H9 (cell line): ENCODE measurements at regions not wholly inside any gene's neighbourhood (a gene's known extent, or its start where the extent isn't known, plus 50 kb on each side); places are given as distances from the start of the nearest gene placed in this dataset.

Source experiments
- DNase-seq: peaks from one replicate; pipeline ENCODE4 v3.0.0-alpha.2; 2017
- H2AFZ ChIP-seq: one replicate; pipeline ENCODE4 v1.6.1; 2013; ENCODE audit warnings: mild to moderate bottlenecking, low read length, control low read depth, moderate library complexity
- H2AK5ac ChIP-seq: 2 replicates; pipeline ENCODE4 v1.6.1; 2013; ENCODE audit warnings: low read length, control low read depth, mixed read lengths; ENCODE audit not compliant: insufficient read length
- H2BK120ac ChIP-seq: one replicate; pipeline ENCODE4 v1.6.1; 2013; ENCODE audit warnings: low read depth, mild to moderate bottlenecking, low read length, control low read depth, inconsistent platforms; ENCODE audit not compliant: poor library complexity, severe bottlenecking
- H2BK12ac ChIP-seq: 2 replicates; pipeline ENCODE4 v1.6.1; 2013; ENCODE audit warnings: low read length, control low read depth, mixed read lengths, low read depth; ENCODE audit not compliant: insufficient read length
- H2BK15ac ChIP-seq: 2 replicates; pipeline ENCODE4 v1.6.1; 2013; ENCODE audit warnings: low read depth, low read length, control low read depth
- H2BK20ac ChIP-seq: one replicate; pipeline ENCODE4 v1.6.1; 2013; ENCODE audit warnings: low read depth, mild to moderate bottlenecking, low read length, control low read depth, inconsistent platforms; ENCODE audit not compliant: poor library complexity, severe bottlenecking
- H2BK5ac ChIP-seq: 2 replicates; pipeline ENCODE4 v1.6.1; 2013; ENCODE audit warnings: low read length, control low read depth, mixed read lengths; ENCODE audit not compliant: insufficient read length
- H3K14ac ChIP-seq: 2 replicates; pipeline ENCODE4 v1.6.1; 2013; ENCODE audit warnings: low read length, control low read depth; ENCODE audit not compliant: insufficient read depth
- H3K18ac ChIP-seq: 2 replicates; pipeline ENCODE4 v1.6.1; 2013; ENCODE audit warnings: low read depth, mild to moderate bottlenecking, mixed read lengths, low read length, control low read depth; ENCODE audit not compliant: insufficient read length
- H3K23ac ChIP-seq: 2 replicates; pipeline ENCODE4 v1.6.1; 2013; ENCODE audit warnings: low read length, control low read depth, mixed read lengths, low read depth; ENCODE audit not compliant: insufficient read length
- H3K23me2 ChIP-seq: 2 replicates; pipeline ENCODE4 v1.6.1; 2013; ENCODE audit warnings: low read depth, mild to moderate bottlenecking, mixed read lengths, low read length, control low read depth; ENCODE audit not compliant: insufficient read length, poor library complexity, severe bottlenecking
- H3K27ac ChIP-seq: 2 replicates; pipeline ENCODE4 v1.5.1; 2013; ENCODE audit warnings: low read length, control low read depth, mixed read lengths, low read depth; ENCODE audit not compliant: insufficient read length
- H3K27me3 ChIP-seq: 2 replicates; pipeline ENCODE4 v1.6.1; 2013; ENCODE audit warnings: low read length, control low read depth, inconsistent platforms; ENCODE audit not compliant: insufficient read depth
- H3K4ac ChIP-seq: 2 replicates; pipeline ENCODE4 v1.6.1; 2013; ENCODE audit warnings: low read depth, mild to moderate bottlenecking, control low read depth, inconsistent platforms, low read length, moderate library complexity
- H3K4me1 ChIP-seq: 2 replicates; pipeline ENCODE4 v1.6.1; 2013; ENCODE audit warnings: low read length, control low read depth, inconsistent platforms; ENCODE audit not compliant: insufficient read depth
- H3K4me2 ChIP-seq: 2 replicates; pipeline ENCODE4 v1.6.1; 2013; ENCODE audit warnings: low read length, control low read depth, mixed read lengths; ENCODE audit not compliant: insufficient read length, insufficient read depth
- H3K56ac ChIP-seq: 2 replicates; pipeline ENCODE4 v1.6.1; 2013; ENCODE audit warnings: low read depth, mild to moderate bottlenecking, mixed read lengths, low read length, control low read depth; ENCODE audit not compliant: insufficient read length
- H3K79me1 ChIP-seq: 2 replicates; pipeline ENCODE4 v1.6.1; 2013; ENCODE audit warnings: low read depth, mild to moderate bottlenecking, moderate library complexity, low read length, control low read depth, inconsistent platforms; ENCODE audit not compliant: insufficient read depth, poor library complexity, severe bottlenecking
- H3K79me2 ChIP-seq: 2 replicates; pipeline ENCODE4 v1.6.1; 2013; ENCODE audit warnings: low read length, control low read depth, inconsistent platforms; ENCODE audit not compliant: insufficient read depth
- H3K9ac ChIP-seq: 2 replicates; pipeline ENCODE4 v1.6.1; 2013; ENCODE audit warnings: low read length, control low read depth, mixed read lengths; ENCODE audit not compliant: insufficient read length; ENCODE audit errors: extremely low read depth
- H3K9me3 ChIP-seq: one replicate; pipeline ENCODE4 v1.6.1; 2013; ENCODE audit warnings: low read depth, low read length, inconsistent platforms; ENCODE audit not compliant: control insufficient read depth
- H3T11ph ChIP-seq: one replicate; pipeline ENCODE4 v1.6.1; 2013; ENCODE audit warnings: mild to moderate bottlenecking, low read length, control low read depth, inconsistent platforms
- H4K20me1 ChIP-seq: one replicate; pipeline ENCODE4 v1.6.1; 2013; ENCODE audit not compliant: control insufficient read depth, insufficient read length, insufficient read depth
- H4K5ac ChIP-seq: 2 replicates; pipeline ENCODE4 v1.6.1; 2013; ENCODE audit warnings: low read depth, mild to moderate bottlenecking, mixed read lengths, low read length, control low read depth; ENCODE audit not compliant: insufficient read length
- H4K8ac ChIP-seq: replicated peaks from 2 replicates; pipeline ENCODE4 v1.6.1; 2013; ENCODE audit warnings: low read length, control low read depth, mixed read lengths, low read depth; ENCODE audit not compliant: insufficient read length
- H4K91ac ChIP-seq: 2 replicates; pipeline ENCODE4 v1.6.1; 2013; ENCODE audit warnings: low read depth, mild to moderate bottlenecking, moderate library complexity, mixed read lengths, low read length, control low read depth; ENCODE audit not compliant: insufficient read length
- H3K27ac Mint-ChIP-seq, 3 experiments: 2 replicates in 2 of 3; 3 replicates in 1 of 3; pipeline ENCODE4 v1.8.0; 2020 to 2021; ENCODE audit warnings: mixed read lengths in 3 of 3, mild to moderate bottlenecking in 1 of 3, moderate library complexity in 1 of 3
- H3K27me3 Mint-ChIP-seq: 2 replicates; pipeline ENCODE4 v1.8.0; 2021; ENCODE audit warnings: low read depth, mild to moderate bottlenecking, moderate library complexity, mixed read lengths
- H3K36me3 Mint-ChIP-seq, 3 experiments: 2 replicates in 2 of 3; 3 replicates in 1 of 3; pipeline ENCODE4 v1.8.0; 2020 to 2021; ENCODE audit warnings: low read depth in 3 of 3, mixed read lengths in 3 of 3; ENCODE audit not compliant: insufficient read depth in 1 of 3
- H3K4me1 Mint-ChIP-seq, 2 experiments: 2 replicates each; pipeline ENCODE4 v1.8.0; 2020; ENCODE audit warnings: mixed read lengths in 2 of 2
- H3K4me3 Mint-ChIP-seq, 2 experiments: 2 replicates in 1 of 2; 3 replicates in 1 of 2; pipeline ENCODE4 v1.8.0; 2020 to 2021; ENCODE audit warnings: mild to moderate bottlenecking in 2 of 2, mixed read lengths in 2 of 2, moderate library complexity in 1 of 2
- H3K9me3 Mint-ChIP-seq, 2 experiments: 2 replicates in 1 of 2; 3 replicates in 1 of 2; pipeline ENCODE4 v1.8.0; 2020; ENCODE audit warnings: mild to moderate bottlenecking in 2 of 2, mixed read lengths in 2 of 2, moderate library complexity in 1 of 2
- WGBS: extraction: QIAGEN DNeasy Blood & Tissue Kit; methylation state at CpG from one replicate; pipeline ENCODE4 v1.1.7; 2013; ENCODE audit warnings: missing lambda C conversion rate, low lambda C conversion rate, mixed read lengths; ENCODE audit not compliant: insufficient read length; ENCODE audit errors: extremely low coverage; 5-methylcytosine and 5-hydroxymethylcytosine counted together
- TF ChIP-seq, protein P1 (sequence below): fragments of 200-600 bp; sonication (generic); conservative IDR thresholded peaks from 3 replicates; pipeline ENCODE4 v1.8.0; 2021; ENCODE audit warnings: antibody characterized with exemption, mild to moderate bottlenecking

DNA sequence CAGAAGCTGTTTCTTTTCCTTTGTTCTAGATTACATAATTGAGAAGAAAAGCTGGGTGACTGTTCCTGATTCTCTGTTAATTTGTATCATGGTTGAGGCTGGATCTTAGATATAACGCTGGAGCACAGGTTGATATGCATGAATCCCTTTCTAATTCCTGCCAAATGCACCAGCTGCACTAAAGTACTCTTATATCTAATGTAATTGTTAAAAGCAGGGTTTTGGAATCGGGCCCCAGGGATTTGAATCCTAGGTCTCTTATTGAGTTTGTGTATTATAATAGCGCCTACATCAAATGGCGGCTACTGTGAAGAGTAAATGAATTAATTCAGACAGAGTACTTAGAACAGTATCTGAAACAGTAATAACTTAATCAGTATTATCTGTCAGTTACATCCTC, 80.4 kb downstream of the MC4R start:
- Histone ChIP-seq H3K18ac (no peak overlapping the region), H3K4me1 (no peaks in the 10 kb centered on the region), H3K23ac (no peak overlapping the region), H3K4ac (no peak overlapping the region), H3K4me2 (no peak overlapping the region), H3K23me2 (no peaks in the 10 kb centered on the region), H2AK5ac (no peak overlapping the region), H3K79me1 (no peaks in the 10 kb centered on the region), H3K27me3 (no peaks in the 10 kb centered on the region), H2BK120ac (no peak overlapping the region), H3T11ph (no peak overlapping the region), H3K9ac (no peak overlapping the region), H4K91ac (no peak overlapping the region), H2BK5ac (no peak overlapping the region), H3K79me2 (no peaks in the 10 kb centered on the region), H4K20me1 (no peaks in the 10 kb centered on the region), H3K56ac (no peak overlapping the region), H3K27ac (no peak overlapping the region), H2BK15ac (no peak overlapping the region), H4K8ac (no peak overlapping the region), H2BK20ac (no peak overlapping the region), H3K14ac (no peak overlapping the region), H2AFZ (no peak overlapping the region), H3K9me3 (no peaks in the 10 kb centered on the region), H4K5ac (no peak overlapping the region), H2BK12ac (no peak overlapping the region)
- no CpG with 5 or more reads among the region's 4 CpGs for WGBS
- no peaks in the 10 kb centered on the region for H3K4me1 Mint-ChIP-seq
- TF ChIP-seq, protein P1, sequence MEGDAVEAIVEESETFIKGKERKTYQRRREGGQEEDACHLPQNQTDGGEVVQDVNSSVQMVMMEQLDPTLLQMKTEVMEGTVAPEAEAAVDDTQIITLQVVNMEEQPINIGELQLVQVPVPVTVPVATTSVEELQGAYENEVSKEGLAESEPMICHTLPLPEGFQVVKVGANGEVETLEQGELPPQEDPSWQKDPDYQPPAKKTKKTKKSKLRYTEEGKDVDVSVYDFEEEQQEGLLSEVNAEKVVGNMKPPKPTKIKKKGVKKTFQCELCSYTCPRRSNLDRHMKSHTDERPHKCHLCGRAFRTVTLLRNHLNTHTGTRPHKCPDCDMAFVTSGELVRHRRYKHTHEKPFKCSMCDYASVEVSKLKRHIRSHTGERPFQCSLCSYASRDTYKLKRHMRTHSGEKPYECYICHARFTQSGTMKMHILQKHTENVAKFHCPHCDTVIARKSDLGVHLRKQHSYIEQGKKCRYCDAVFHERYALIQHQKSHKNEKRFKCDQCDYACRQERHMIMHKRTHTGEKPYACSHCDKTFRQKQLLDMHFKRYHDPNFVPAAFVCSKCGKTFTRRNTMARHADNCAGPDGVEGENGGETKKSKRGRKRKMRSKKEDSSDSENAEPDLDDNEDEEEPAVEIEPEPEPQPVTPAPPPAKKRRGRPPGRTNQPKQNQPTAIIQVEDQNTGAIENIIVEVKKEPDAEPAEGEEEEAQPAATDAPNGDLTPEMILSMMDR, result no peak
- H3K27me3 Mint-ChIP-seq, result no peaks in the 10 kb centered on the region
- no peak overlapping the region for H3K4me3 Mint-ChIP-seq
- no peaks in the 10 kb centered on the region for H3K36me3 Mint-ChIP-seq
- DNase-seq, result no peak
- H3K9me3 Mint-ChIP-seq, result no peaks in the 10 kb centered on the region
- no peak overlapping the region for H3K27ac Mint-ChIP-seq
